HCT116 (cell line): ENCODE measurements at regions not wholly inside any gene's neighbourhood (a gene's known extent, or its start where the extent isn't known, plus 50 kb on each side); places are given as distances from the start of the nearest gene placed in this dataset.

Experiments used
- CTCF ChIP-seq, 3 experiments: fragments of 200-600 bp in 1 of 3; sonication (generic) in 1 of 3; IDR thresholded peaks in 2 of 3; conservative IDR thresholded peaks in 1 of 3; 2 replicates each; pipeline ENCODE4 v1.5.1; 2012 to 2017; ENCODE audit warnings: low read depth in 2 of 3, low read length in 2 of 3, antibody characterized with exemption in 1 of 3, borderline replicate concordance in 1 of 3, control low read depth in 1 of 3, mild to moderate bottlenecking in 1 of 3, mixed read lengths in 1 of 3, mixed run types in 1 of 3, moderate library complexity in 1 of 3; ENCODE audit not compliant: insufficient read depth in 1 of 3
- EZH2 ChIP-seq: fragments of 200-600 bp; sonication (generic); IDR thresholded peaks from 2 replicates; pipeline ENCODE4 v1.6.1; 2017; ENCODE audit warnings: antibody characterized with exemption, mixed run types
- EZH2phosphoT487 ChIP-seq: fragments of 200-600 bp; IDR thresholded peaks from 2 replicates; pipeline ENCODE4 v1.6.1; 2018; ENCODE audit warnings: antibody characterized with exemption, borderline replicate concordance
- JUND ChIP-seq: IDR thresholded peaks from 2 replicates; pipeline ENCODE4 v1.6.1; 2012
- MAX ChIP-seq: IDR thresholded peaks from 2 replicates; pipeline ENCODE4 v1.6.1; 2012
- POLR2A ChIP-seq: IDR thresholded peaks from 2 replicates; pipeline ENCODE4 v1.7.0; 2011; ENCODE audit warnings: borderline replicate concordance; ENCODE audit not compliant: insufficient read depth, insufficient read length; ENCODE audit errors: extremely low read depth
- POLR2AphosphoS5 ChIP-seq: IDR thresholded peaks from 2 replicates; pipeline ENCODE4 v1.6.1; 2011; ENCODE audit warnings: mild to moderate bottlenecking, low read depth, low read length, moderate library complexity
- RAD21 ChIP-seq: IDR thresholded peaks from 2 replicates; pipeline ENCODE4 v1.6.1; 2012; ENCODE audit warnings: low read depth, mild to moderate bottlenecking
- REST ChIP-seq: IDR thresholded peaks from 2 replicates; pipeline ENCODE4 v1.6.1; 2012; ENCODE audit warnings: low read depth
- SP1 ChIP-seq: IDR thresholded peaks from 2 replicates; pipeline ENCODE4 v1.6.1; 2012; ENCODE audit warnings: low read depth
- TCF7L2 ChIP-seq: IDR thresholded peaks from 2 replicates; pipeline ENCODE4 v1.7.0; 2011; ENCODE audit warnings: borderline replicate concordance, inconsistent platforms; ENCODE audit not compliant: insufficient read depth, insufficient read length; ENCODE audit errors: extremely low read depth
- ZFX ChIP-seq: fragments of 450-650 bp; IDR thresholded peaks from 2 replicates; pipeline ENCODE4 v1.6.1; 2017
- ZNF274 ChIP-seq: fragments of 200-500 bp; sonication (Bioruptor generic); IDR thresholded peaks from 2 replicates; pipeline ENCODE4 v1.6.1; 2014; ENCODE audit warnings: mild to moderate bottlenecking, low read depth, low read length, inconsistent platforms

- no peak for TF ChIP-seq CTCF (IDR thresholded peaks at IDR 0.05 in 2 of 3, conservative IDR thresholded peaks at IDR 0.05 in 1 of 3; ENCODE audit: borderline replicate concordance in 1 of 3, insufficient read depth in 1 of 3, low read depth in 2 of 3, low read length in 2 of 3)
- TF ChIP-seq EZH2phosphoT487: no peak
- no peak for TF ChIP-seq RAD21
- no peak for TF ChIP-seq POLR2A
- TF ChIP-seq JUND: peak; percentile 29; the same call in 1 of the 2 replicates
- TF ChIP-seq MAX: no peak
- no peak for TF ChIP-seq ZNF274
- no peak for TF ChIP-seq POLR2AphosphoS5
- TF ChIP-seq EZH2: no peak
- no peak for TF ChIP-seq REST
- TF ChIP-seq SP1: no peak
- no peak for TF ChIP-seq TCF7L2
- TF ChIP-seq ZFX: no peak
These were observed 119.5 kb downstream of the ANXA1 start for GRCh38 chr9:73270967-73271721.
